Astrocyte of the spinal cord (primary cell): ENCODE measurements at regions not wholly inside any gene's neighbourhood (a gene's known extent, or its start where the extent isn't known, plus 50 kb on each side); places are given as distances from the start of the nearest gene placed in this dataset.

Experiments
- DNase-seq: peaks from one replicate; pipeline ENCODE4 v3.0.0; 2011; ENCODE audit warnings: low read depth, low spot score
- H3K4me3 ChIP-seq: 2 replicates; pipeline ENCODE4 v1.5.1; 2011; ENCODE audit warnings: low read depth, mild to moderate bottlenecking, low read length, moderate library complexity
- in situ Hi-C: cut with HindIII; loops from 2 replicates; pipeline ENCODE4 v1.10.0; 2017; ENCODE audit warnings: low sequenced_read_pairs
- TF ChIP-seq, protein P1 (sequence below): IDR thresholded peaks from 2 replicates; pipeline ENCODE4 v1.5.1; 2012; ENCODE audit warnings: low read depth, mild to moderate bottlenecking, low read length, inconsistent platforms

DNA sequence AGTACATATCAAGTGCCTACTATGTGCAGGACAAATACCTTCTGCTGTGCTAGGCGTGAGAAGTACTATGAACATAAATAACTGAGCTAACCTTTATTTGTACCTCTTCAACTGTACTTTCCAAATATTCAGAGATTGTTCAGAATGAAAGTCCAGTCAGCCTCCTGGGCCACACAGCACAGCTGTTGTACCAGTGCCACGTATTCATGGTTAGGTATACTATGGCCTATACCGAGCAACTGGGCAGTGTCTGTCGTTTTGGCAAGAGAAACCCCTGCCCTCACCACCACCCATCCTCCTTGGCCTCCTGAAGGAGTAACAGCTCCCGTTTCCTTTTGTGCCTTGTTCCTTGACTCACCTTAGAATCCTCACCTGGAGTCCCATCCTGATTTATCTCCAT is 53.0 kb downstream of the RASSF10 start:
- in situ Hi-C loops = no loop called here
- TF ChIP-seq, protein P1, sequence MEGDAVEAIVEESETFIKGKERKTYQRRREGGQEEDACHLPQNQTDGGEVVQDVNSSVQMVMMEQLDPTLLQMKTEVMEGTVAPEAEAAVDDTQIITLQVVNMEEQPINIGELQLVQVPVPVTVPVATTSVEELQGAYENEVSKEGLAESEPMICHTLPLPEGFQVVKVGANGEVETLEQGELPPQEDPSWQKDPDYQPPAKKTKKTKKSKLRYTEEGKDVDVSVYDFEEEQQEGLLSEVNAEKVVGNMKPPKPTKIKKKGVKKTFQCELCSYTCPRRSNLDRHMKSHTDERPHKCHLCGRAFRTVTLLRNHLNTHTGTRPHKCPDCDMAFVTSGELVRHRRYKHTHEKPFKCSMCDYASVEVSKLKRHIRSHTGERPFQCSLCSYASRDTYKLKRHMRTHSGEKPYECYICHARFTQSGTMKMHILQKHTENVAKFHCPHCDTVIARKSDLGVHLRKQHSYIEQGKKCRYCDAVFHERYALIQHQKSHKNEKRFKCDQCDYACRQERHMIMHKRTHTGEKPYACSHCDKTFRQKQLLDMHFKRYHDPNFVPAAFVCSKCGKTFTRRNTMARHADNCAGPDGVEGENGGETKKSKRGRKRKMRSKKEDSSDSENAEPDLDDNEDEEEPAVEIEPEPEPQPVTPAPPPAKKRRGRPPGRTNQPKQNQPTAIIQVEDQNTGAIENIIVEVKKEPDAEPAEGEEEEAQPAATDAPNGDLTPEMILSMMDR = no peak
- DNase-seq = no peak
- no peak overlapping the region for H3K4me3 ChIP-seq

DNA sequence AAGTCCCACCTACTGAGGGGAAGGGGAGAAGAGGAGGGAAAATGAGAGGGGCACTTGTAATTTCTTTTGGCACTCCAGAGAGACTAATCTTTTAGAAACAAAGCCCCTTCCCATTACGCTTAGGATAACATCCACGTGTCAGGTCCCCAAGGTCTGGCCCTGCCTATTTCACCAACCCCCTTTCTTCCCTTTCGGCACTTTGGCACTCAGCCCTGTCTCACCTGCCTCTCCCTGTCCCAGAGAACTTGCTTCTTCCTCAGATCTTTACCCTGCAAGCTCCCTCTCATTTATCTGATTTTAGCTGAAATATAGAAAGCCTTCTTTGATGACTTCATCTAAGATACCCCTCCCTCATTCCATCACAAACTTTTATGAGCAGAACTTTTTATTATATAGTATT is 55.5 kb downstream of the RASSF10 start:
- in situ Hi-C loops = no loop called here
- no peak overlapping the region for H3K4me3 ChIP-seq
- no peak for DNase-seq
- TF ChIP-seq, protein P1 = no peak

DNA sequence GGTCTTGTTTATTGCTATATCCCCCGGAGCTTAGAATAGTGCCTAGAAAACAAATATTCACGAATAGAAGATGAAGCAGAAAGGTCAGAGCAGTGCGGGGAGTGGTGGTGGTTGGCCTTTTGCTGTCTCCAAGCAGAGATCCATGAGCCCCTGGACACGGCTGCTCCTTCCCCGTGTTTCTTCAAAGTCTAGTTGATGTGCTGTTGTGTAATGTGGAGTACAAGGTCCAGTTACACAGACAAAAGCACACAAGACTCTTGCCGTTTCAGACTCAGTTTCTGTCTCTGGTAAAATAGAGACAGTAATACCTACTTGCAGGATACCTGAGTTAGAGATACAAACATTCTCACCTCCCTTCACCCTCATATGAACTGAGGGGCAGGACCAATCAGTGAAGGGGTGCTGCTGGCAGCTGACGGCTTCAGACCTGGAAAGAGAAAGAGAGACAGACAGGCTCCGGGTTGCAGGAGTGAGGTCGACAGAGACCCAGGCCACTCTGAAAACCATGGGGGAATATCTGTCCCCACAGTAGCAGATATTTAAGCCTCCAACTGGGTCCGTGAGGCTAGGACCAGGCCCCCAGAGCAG is 56.2 kb downstream of the RASSF10 start:
- no peak overlapping the region for H3K4me3 ChIP-seq
- no peak for DNase-seq
- in situ Hi-C loops = no loop called here
- TF ChIP-seq, protein P1 = no peak

DNA sequence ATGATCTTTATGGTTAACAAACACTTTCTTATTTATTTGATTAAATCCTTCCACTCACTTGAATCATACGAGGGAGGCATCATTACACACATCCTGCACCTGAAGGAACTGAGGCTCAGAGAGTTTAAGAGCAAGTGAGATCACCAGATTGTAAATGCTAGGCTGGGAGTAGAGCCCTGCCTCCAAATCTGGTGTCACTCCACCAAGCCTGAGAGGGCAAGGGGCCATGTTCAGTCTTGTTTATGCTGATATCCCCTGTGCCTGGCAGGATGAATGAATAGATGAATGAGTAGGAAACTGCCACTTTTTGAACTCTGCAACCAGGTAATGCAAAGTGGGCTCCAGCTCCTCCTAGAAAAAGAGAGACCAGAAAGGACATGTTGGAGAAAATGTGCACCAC is 59.1 kb downstream of the RASSF10 start:
- in situ Hi-C loops = no loop called here
- H3K4me3 ChIP-seq = no peak overlapping the region
- DNase-seq = no peak
- TF ChIP-seq, protein P1 = no peak

DNA sequence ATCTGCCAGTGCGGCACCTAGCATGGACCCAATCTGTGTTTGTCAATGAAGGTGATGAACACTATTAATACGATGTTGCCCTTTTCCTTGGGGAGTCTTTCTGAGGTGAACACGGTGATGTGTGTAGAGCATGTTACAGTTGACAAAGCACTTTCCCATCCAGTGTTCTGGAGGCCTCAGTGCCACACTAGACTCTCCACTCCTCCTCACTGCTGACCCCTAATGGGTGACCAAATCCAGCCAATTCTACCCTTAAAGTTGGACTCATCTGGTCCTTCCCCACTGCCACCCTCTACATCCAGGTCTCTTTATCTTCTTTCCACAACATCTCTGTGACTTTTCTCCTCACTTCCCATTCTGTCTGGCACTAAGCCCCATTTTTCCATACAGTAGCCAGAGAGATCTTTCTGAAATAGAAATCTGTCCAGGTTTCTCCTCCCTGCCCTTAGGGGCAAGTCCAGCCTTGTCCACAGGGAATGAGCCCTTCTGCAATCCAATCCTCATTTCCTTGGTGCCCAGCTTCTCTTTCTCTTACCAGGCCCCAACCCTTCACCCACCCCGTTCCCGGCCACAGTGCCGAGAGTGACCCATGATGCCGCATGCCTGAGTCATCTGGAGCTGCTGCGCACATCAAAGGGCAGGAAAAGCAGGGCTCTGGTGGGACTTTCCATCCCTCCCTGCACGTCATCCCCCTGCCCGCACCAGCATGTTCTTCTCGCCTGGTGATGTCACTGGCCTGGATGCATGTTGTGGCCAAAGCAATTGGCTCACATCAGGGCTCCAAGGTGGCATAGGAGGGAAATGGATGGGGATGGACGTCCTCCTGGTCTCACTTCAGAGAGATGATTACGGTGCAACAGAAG is 64.2 kb downstream of the RASSF10 start:
- peak; percentile 80 for DNase-seq
- TF ChIP-seq, protein P1 = no peak
- in situ Hi-C loops = no loop called here
- H3K4me3 ChIP-seq = no peak overlapping the region

DNA sequence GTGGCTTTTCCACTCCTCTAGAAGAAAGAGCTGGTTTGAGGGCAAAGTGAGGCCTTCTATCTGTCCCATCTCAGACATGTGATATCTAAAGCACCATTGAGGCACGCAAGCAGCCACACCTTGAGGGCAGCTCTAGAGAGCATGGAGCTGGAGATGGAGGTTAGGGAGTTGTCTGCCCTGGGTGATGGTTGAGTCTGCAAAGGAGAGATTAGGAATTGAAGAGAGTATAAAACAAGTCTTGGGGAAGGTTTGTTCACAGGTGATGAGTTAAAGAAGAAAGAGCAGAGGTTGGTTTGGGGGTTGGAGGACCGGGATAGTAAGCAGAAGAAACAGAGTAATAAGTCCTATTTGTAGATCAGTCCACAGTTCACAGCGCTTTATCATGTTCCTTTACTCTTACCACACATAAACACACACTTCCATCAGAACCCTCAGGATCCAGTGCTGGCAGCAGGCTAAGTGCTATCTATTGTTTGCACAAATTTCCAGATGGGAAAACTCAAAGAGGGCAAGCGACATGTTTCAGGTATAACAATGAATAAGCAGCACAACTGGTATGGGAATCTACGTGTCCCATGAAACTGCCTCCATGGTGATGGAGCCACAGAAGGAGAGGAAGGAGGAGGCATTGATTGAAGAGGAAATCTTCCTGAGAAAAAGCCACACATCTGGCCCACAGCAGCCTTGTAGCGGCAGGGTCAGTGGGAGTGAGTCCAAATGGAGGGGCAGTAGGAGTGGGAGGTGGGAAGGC is 65.8 kb downstream of the RASSF10 start:
- TF ChIP-seq, protein P1 = no peak
- in situ Hi-C loops = no loop called here
- DNase-seq = no peak
- no peak overlapping the region for H3K4me3 ChIP-seq
